DMS153 (cell line): ENCODE measurements at regions not wholly inside any gene's neighbourhood (a gene's known extent, or its start where the extent isn't known, plus 50 kb on each side); places are given as distances from the start of the nearest gene placed in this dataset.

ENCODE experiments used
- DNase-seq: peaks from one replicate; lab custom pipeline; 2025; lab: John Stamatoyannopoulos, UW

DNA sequence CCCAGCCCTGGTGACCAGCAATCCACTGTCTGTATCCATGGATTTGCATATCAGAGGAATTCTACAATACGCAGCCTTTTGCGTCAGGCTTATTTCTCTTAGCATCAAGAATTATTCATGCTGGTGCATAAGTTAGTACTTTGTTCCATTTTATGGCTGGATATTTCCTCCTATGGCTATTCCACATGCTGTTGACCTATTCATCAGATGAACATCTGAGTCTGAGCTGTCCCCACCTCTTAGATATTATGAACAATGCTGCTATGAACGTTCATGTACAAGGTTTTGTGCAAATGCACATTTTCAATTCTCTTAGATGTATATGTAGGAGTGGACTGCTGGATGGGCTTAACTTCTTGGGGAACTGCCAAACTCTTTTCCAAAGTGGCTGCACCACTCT lies 79.0 kb upstream of the CST7 start:
- no peak for DNase-seq

DNA sequence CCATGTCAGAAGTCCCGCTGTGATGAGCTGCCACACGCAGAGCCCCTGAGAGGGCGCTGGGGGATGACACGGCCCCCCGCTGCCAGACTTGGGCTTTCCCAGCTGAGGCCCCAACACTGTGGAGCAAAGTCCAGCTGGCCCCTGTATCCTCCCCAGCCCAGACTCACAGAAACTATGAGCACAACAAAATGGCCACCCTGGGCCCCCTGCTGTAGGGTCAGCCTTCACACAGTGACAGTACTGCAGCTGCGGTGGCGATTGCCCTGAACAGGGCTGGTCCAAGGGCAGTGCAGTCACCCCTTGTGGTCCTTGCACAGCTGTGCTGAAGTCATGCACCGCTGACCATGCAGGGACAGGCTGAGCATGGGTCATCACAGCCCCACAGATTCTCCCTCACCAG lies 78.2 kb upstream of the CST7 start:
- no peak for DNase-seq

DNA sequence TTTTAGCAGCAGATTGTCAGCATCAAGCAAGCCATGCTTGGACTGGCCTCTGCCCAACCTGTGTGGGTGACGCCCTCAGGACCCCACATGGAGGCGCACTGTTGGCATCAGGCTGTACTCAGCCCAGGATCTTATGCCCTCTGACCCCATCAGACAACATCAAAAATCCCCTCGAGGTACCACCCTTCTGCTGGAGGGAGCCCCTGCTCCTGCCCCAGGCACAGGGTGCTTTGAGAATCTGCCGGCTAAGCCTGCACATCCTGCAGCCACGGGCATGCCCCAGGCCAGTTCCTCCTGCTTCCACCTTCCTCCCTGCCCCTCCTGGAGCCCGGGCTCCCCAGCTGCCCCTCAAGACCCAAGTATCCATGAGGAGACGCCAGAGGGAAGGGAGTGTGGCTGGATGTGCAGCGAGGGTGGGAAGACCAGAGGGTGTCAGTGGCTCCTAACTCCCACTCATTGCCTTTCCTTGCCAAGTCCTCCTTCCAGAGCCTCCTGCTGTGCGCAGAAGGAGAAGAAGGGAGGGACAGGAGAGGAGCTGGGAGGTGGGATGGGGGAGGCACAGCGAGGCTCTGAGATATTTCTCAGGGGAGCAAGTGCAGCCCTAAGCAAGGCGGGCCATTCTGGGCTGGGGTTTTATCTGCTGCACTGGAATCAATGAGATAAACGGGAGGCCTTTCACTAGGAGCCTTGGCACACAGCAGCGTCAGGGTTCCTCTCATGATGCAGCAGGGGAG lies 77.4 kb upstream of the CST7 start:
- no peak for DNase-seq

DNA sequence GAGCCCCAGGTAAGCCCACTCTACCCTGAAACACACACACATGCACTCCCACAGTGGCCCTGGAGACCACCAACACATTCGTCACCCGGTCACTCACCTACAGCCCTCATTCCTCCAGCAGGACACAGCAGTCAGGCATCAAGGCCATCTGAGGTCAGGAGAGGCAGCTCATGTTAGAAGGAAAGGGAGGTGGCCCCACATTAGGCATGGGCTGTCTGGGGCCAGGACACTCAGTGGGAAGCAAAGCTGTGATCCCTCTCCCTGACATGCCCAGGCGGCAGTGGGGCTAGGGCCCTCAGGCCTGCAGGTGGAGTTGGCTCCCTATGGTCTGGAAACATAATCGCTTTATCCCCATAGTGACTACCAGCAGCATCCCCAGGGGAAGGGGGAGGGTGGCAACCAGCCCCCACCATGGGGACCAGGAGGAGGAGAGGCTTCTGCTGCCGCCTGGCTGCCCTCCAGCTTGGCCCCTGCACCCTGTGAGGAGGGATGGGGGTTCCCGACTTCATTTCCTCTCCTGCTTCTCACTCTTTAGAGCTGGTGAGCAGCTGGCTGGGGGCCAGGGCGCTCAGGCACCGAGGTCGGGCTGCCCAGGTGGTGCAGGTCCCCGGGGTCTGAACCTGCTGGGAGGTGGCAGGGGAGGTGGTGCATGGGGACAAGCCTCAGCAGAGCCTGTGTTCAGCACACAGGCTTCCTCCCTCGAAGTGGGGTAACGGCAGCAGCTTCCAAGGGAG lies 76.6 kb upstream of the CST7 start:
- DNase-seq, result peak; percentile 13

DNA sequence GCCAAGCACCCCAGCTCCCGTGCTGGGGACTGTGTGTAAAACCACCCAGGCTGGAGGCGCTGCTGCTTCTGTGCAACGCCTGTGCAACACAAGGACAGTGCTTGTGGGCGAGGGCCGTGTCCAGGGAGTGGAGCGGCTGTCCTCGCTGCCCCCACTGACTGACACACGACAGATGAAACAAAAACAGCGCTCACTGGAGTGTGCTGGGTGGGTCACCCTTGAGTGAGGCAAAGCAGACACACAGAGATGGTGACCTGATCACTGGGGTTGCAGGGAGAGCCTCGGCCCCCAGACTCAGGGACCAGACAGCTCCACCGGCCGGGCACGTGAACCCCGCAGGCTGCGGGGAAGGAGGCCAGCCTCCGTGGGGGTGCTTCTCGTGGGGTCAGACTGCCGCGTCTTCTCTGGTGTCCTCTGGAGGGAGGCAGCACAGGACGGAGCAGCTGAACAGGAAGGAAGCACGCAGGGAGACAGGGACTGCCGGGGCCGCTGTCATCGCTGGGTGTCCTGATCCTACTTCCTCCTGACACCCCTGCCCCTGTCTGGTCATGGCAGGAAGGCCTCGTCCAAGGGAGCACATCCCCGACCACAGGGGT lies 75.9 kb upstream of the CST7 start:
- DNase-seq, result no peak

DNA sequence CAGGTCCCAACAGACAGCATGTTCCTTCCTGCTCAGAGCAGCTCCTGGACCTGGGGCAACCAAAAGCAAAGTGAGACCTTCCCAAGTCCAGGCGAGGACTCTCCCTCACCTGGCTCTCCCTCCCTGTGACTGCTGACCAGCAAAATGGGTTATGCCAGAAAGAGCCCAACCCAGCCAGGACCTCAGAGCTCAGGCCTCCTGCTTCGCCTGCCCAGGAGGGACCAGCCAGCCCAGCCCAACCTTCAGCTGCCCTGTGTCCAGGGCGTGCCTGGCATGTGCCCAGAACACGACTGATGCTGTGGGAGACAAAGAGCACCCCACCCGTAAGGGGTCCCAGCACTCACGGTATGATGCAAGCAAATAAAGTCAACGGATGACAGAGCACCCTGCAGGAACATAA lies 74.0 kb upstream of the CST7 start:
- no peak for DNase-seq

DNA sequence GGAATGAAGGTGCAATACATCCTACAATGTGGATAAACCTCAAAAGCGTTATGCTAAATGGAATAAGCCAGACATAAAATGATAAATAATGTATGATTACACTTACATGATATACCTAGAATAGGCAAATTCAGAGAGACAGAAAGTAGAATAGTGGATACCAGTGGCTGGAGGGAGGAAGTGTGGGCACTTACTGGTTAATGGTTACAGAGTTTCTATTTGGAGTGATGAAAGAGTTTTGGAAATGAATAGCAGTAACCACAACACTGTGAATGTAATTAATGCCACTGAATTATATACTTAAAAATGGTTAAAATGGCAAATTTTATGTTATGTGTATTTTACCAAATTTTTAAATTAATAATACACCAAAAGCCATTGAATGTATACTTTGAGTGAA lies 71.4 kb upstream of the CST7 start:
- DNase-seq, result no peak

DNA sequence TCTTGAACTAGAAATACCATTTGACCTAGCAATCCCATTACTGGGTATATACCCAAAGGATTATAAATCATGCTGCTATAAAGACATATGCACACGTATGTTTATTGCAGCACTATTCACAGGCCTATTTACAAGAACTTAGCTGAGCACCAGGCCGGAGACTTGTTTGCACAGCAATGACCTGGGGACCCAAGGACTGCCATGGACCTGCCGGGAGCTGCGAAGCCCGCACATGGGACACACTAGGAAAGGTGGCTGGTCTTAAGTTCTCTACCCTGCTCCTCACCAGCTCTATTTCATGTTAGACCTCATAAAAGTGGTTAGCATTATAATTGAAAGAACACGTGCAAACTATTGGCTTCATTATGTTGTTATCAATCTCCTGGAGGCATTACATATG lies 70.4 kb upstream of the CST7 start:
- DNase-seq, result no peak

DNA sequence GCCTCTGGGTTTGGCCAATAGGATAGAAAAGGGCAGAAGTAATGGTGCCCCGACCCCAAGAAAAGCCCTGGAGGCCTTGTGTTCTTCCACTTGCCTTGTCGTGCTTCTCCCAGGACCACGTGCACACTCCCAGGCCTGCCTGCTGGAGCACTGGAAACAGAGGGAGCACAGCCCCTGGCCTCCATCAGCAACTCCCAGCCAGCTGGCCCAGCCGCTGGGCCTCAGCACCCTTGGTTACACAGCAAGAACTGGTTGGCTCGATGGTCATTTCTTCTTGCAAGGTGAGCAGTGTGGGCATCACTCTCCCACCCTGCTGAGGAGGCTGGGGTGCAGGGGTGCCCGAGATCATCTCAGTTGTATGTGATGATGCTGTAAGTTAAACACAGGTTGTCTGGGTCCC lies 69.2 kb upstream of the CST7 start:
- DNase-seq, result no peak

DNA sequence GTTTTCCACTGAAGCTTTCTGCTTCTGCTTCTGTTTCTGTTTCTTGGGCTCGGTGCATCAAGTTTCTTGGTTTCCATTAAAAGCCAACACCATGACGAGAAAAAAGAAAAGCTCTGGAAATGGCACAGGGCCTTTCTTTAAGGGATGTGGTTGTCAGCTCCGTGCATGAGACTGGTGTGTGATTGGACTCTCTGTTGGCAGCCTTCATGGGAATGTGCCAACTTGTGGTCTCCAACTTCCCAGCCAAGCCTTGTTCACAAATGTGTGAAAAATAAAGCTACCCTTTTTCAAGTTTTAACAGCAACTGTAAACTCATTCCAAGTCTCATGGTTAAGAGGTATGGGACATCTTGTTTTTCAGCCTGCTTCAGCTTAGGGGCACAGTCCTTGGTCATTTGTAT lies 68.7 kb upstream of the CST7 start:
- no peak for DNase-seq

DNA sequence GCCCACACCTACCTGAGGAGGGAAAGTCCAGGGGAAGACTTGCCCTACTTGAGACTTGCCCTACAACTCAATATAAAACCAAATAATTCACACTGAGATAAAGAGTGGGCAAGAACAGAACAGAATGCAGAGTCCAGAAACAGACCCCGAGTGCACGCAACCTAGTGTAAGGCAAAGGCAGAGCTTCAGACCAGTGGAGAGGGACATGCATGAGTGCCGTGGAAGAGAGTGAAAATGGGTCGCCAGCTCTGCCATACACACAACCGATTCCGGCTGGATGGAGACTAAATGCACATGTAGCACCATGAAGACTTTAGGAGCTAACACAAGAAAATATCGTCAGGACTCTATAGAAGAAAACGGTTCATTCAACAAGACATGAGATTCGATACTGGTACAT lies 58.8 kb upstream of the CST7 start:
- DNase-seq, result no peak

DNA sequence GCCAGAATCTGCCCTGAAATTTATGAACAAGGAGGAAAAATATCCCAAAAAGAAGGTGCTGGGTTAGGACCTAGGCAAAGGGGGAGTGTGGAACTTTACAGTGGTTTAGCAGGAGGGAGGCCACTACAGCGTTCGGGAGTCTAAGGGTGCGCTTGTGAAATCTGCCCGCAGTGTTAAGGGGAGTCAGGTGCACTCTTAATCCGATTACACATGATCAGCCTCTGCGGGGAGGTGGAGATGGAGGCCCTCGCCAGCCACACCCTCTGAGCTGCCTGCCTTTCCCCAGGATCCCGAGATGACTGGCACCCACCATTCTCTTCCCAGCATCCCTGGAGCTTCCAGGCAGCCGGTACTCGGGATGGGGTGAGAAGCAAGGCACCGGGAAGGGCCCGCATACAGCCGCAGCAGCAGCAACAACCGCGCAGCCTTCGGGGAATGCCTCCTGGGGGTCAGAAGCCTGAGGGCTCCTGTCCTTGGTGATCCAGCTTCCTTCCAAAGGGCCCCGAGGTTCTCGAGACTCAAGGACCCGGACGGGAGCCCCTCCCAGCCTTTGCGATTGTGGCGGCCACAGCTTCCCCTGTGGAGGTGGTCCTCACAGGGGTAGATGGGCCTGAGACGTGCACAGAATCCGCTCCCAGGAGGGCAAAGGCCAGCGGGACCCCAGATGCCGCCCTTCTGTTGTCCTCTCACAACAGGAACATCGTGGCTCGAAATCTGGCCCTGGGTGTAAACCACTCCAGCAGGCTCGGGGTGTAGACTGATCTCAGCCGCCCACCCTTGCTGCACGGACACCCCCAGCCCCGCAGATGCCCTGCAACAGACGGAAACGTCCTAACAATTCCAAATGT lies 57.3 kb upstream of the CST7 start:
- DNase-seq, result no peak

DNA sequence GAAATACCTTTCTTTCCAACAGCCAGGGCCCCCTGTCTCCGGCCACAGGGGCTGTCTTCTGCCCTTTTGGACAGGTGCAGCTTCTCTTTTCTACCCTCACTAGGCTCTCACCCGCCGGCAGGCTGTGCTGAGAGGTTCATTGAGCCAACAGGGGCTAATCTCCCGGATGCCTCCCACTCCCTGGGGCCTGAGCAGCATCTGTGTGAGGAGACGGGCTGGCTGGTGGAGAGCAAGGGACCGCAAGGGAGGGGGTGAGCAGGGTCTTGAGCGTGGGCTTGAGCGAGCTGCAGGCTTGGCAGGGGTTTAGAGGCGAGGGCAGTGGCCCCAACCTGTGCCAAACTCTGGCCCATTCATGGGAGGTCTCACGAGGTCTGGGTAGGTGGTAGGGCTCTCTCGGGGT lies 56.5 kb upstream of the CST7 start:
- no peak for DNase-seq

DNA sequence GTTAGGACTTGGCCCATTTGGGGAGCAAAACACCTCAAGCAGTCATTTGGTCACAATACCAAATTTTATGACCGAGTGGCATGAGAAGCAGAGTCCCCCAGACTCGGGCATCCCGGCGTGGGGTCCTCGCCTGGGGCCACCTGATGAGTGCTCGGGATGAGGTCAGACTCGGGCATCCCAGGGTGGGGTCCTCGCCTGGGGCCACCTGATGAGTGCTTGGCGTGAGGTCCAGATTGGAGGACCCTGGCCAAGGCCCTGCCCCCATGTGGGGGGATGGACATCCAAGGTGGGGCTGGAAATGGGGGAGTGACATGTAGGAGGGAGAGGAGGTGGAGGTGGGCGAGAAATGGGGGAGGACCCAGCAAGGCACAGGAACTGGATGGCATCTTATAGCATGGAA lies 56.1 kb upstream of the CST7 start:
- no peak for DNase-seq

DNA sequence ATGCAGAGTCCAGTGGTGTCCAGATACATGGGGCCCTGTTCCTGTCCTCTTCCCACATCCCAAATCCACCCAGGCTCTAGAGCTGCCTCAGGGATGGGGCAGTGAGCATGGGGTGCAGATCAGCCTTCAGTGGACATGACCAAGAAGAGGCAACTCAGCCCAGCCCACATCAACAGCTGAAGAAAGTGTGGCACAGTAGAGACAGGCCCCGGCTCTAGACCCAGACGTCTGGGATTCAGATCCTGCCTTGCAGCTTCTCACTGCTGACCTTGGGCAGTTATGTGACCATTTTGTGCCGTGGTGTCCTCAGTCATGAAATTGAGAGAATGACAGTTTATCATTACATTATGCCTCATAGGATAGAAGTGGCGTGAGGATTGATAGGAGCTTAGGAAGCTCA lies 54.6 kb upstream of the CST7 start:
- DNase-seq, result no peak

DNA sequence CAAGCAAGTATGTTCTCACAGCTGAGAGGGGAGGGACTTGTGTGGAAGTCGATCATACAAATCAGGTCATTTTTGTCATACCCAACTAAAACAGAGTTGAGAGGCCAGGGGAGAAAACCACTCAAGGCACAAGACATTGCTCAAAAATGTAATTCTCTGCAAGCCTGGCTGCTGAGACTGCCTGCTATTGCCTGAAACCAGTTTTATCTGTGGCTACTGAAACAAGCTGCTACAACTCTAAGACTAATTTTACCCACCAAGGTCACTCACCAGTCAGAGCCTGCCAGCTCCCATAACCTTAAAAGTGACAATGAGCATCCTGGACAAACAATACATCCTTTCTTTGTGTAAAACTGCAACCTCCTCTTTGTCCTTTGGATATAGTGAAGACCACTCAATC lies 54.1 kb upstream of the CST7 start:
- no peak for DNase-seq

DNA sequence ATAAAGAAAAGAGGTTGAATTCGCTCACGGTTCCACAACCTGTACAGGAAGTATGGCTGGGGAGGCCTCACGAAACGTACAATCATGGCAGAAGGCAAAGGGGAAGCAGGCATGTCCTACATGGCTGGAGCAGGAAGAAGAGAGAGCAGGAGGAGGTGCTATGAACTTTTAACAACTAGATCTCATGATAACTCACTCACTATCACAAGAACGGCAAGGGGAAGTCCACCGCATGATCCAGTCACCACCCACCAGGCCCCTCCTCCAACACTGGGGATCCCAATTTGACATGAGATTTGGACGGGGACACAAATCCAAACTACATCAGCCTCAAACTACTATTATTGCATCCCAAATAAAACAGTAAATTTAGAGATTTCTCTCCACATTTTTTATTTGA lies 53.6 kb upstream of the CST7 start:
- DNase-seq, result no peak

DNA sequence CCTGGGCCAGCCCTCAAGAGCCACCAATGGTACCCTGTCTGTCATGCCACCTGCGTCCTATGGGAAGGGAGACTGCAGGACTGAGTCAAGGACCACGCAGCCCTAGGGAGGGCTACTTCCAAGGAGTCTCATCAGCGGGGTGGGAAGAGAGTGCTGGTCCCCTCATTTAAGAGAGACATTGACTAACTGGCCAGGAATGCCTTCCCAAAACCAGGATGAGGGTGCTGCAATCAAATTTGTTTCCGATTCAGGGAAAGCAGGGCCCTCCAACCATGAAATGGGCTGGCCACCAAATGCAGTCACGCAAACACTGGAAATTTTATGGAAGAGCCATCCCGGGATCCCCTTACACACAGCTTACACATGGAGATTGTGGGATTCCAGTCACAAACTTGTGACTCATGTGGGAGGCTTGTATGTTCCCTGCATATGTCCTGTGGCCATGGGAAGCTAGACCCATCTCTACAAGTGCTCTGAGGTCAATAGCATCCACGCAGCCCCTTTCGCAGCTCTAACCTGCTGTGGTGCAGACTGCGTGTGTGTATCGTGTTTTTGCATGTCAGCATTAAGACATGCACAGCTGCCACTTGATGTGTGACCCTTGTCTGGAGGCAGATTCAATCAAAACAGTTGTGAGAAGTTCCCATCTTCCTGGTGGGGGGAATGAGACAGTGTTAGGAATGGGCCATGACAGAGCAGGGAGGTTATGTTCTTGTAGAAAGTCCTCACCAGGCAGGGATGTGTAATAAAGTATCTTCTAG lies 53.0 kb upstream of the CST7 start:
- no peak for DNase-seq

DNA sequence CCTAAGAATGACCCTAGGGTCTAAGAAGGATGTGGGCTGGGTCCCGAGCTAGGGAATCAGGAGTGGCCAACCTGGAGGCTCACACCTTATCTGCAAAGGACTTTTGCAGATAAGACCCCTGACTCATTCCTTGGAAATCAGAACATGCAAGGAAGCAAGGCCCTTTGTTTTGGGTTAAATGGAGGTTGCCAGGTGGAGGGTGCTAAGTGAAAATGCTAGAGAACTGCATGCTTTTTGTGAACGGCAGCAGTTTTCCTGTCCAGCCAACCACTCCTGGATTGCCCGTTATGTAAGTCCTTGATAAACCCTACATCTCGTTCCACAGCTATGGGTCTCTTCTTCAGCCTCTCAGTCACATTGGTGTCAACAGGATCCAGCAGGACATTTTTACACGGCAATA lies 52.1 kb upstream of the CST7 start:
- DNase-seq, result no peak

DNA sequence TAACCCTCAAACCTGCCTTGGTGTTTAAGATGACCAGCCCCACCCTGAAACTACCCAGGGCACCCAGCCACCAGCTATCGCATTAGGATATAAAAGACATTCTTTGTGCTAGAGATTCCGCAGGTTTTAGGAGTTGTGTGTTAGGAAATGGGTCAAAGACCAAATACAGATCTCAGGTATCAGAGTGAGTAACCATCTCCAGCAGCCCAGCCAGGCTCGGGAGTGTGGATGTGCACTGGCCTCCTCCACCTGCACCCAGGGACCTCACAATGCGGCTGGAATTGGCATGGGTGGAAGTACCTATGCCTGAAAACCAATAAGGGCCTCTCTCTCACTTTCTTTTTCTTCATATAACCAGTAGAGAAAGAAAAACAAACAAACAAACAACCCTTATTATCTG lies 51.1 kb upstream of the CST7 start:
- no peak for DNase-seq

DNA sequence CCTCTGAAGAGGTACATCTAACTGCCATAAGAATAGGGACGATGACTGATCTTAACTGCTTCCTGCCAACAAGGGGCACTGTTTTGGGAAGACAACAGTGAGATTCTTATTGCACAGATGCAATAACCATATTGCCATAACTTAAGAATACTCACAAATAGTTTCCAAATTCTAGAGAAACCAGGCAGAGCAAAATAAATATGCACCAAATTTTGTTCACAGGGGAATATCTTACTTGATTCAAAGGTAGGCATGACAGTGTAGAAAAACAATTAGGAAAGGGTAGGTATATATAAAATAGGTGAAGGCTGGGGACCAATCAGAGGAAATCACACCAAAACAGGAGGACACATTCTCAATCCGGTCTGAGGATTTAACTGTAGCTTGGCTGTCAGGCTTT lies 49.9 kb upstream of the CST7 start:
- no peak for DNase-seq
